ENCODE measurements at regions not wholly inside any gene's neighbourhood (a gene's known extent, or its start where the extent isn't known, plus 50 kb on each side); places are given as distances from the start of the nearest gene placed in this dataset.

GRCh38 chr3:132981719-132982118, 56.5 kb upstream of the TMEM108 start:
- DNase-seq (ENCODE audit: low read depth, low spot score) (no peak), ATAC-seq (no peak)
- no peaks in the 10 kb centered on the region for H3K79me2 ChIP-seq (ENCODE audit: insufficient read depth, low read length)
- CTCF ChIA-PET: no interaction called here
- H3K27me3 ChIP-seq (ENCODE audit: insufficient read depth, low read length): 0 out of 2 replicates have a peak, but pooled peaks cover 11% of the 10 kb centered on the region
- H3K36me3 ChIP-seq (ENCODE audit: control insufficient read depth in 1 of 2, insufficient read depth in 2 of 2, low read length in 2 of 2): no peaks in the 10 kb centered on the region
- BruUV-seq (replicated peaks): no TSS peak
- RAD21 ChIA-PET (ENCODE audit: low non-redundant PET in 1 of 2, low total read pairs in 2 of 2, uncharacterized antibody in 2 of 2, unreplicated experiment in 2 of 2): no interaction called here
- POLR2A ChIA-PET: no interaction called here
- H3K9ac ChIP-seq (ENCODE audit: low read length): no peak overlapping the region
- no peak overlapping the region for H3K4me2 ChIP-seq (ENCODE audit: low read length)
- no peak overlapping the region for H3K27ac ChIP-seq (ENCODE audit: low read depth, low read length)
- intact Hi-C loops (cut with micrococcal nuclease): no loop called here
- no peaks in the 10 kb centered on the region for H3K9me3 ChIP-seq (ENCODE audit: control insufficient read depth in 1 of 2, insufficient read depth in 1 of 2, low read depth in 1 of 2, low read length in 2 of 2)
- H2AFZ ChIP-seq (ENCODE audit: low read depth, low read length, poor library complexity, severe bottlenecking): no peak overlapping the region
- H3K9me2 ChIP-seq (ENCODE audit: insufficient read depth): no peaks in the 10 kb centered on the region; the same call in 1 of the 2 replicates
- no peaks in the 10 kb centered on the region for H3K4me1 ChIP-seq (ENCODE audit: control insufficient read depth in 1 of 2, insufficient read depth in 2 of 2, low read length in 2 of 2)
- TF ChIP-seq EZH2 (IDR thresholded peaks at IDR 0.05) (no peak), CTCF (IDR thresholded peaks at IDR 0.05 in 2 of 3, conservative IDR thresholded peaks at IDR 0.05 in 1 of 3; ENCODE audit: borderline replicate concordance in 1 of 3, insufficient read depth in 1 of 3, low read depth in 2 of 3, low read length in 2 of 3) (0 out of 6 replicates have a peak, but pooled peaks of 1 of the 3 experiments have one; percentile 3)
- no peaks in the 10 kb centered on the region for H4K20me1 ChIP-seq (ENCODE audit: insufficient read depth)
- H3K4me3 ChIP-seq (replicated peaks in 1 of 2; ENCODE audit: low read depth in 1 of 2, low read length in 2 of 2): no peak overlapping the region

GRCh38 chr3:132980102-132980501, 58.1 kb upstream of the TMEM108 start:
- TF ChIP-seq EZH2 (IDR thresholded peaks at IDR 0.05) (no peak), ATF3 (IDR thresholded peaks at IDR 0.05) (no peak), CBX3 (IDR thresholded peaks at IDR 0.05; ENCODE audit: low read depth) (no peak), EGR1 (IDR thresholded peaks at IDR 0.05; ENCODE audit: low read depth) (no peak), SP1 (IDR thresholded peaks at IDR 0.05; ENCODE audit: low read depth) (no peak), POLR2AphosphoS5 (IDR thresholded peaks at IDR 0.05; ENCODE audit: low read depth, low read length) (no peak), YY1 (IDR thresholded peaks at IDR 0.05; ENCODE audit: extremely low read depth, insufficient replicate concordance, low read depth, low read length) (no peak), ZNF274 (IDR thresholded peaks at IDR 0.05; ENCODE audit: low read depth, low read length) (no peak), EZH2phosphoT487 (IDR thresholded peaks at IDR 0.05; ENCODE audit: borderline replicate concordance) (no peak)
- no peak for ATAC-seq
- RAD21 ChIA-PET (ENCODE audit: low non-redundant PET in 1 of 2, low total read pairs in 2 of 2, uncharacterized antibody in 2 of 2, unreplicated experiment in 2 of 2): no interaction called here
- BruUV-seq (replicated peaks): no TSS peak
- Histone ChIP-seq H4K20me1 (ENCODE audit: insufficient read depth) (no peaks in the 10 kb centered on the region; the same call in 1 of the 2 replicates), H3K9me2 (ENCODE audit: insufficient read depth) (no peaks in the 10 kb centered on the region; the same call in 1 of the 2 replicates), H3K36me3 (ENCODE audit: control insufficient read depth in 1 of 2, insufficient read depth in 2 of 2, low read length in 2 of 2) (no peaks in the 10 kb centered on the region), H2AFZ (ENCODE audit: low read depth, low read length, poor library complexity, severe bottlenecking) (no peak overlapping the region), H3K27ac (ENCODE audit: low read depth, low read length) (no peak overlapping the region), H3K4me3 (replicated peaks in 1 of 2; ENCODE audit: low read depth in 1 of 2, low read length in 2 of 2) (no peak overlapping the region), H3K79me2 (ENCODE audit: insufficient read depth, low read length) (no peaks in the 10 kb centered on the region), H3K4me2 (ENCODE audit: low read length) (no peak overlapping the region), H3K4me1 (ENCODE audit: control insufficient read depth in 1 of 2, insufficient read depth in 2 of 2, low read length in 2 of 2) (no peaks in the 10 kb centered on the region), H3K9ac (ENCODE audit: low read length) (no peak overlapping the region), H3K27me3 (ENCODE audit: insufficient read depth, low read length) (peaks cover 8% of the 10 kb centered on the region; the same call in 1 of the 2 replicates), H3K9me3 (ENCODE audit: control insufficient read depth in 1 of 2, insufficient read depth in 1 of 2, low read depth in 1 of 2, low read length in 2 of 2) (no peaks in the 10 kb centered on the region)
- CTCF ChIA-PET: no interaction called here
- DNase-seq (ENCODE audit: low read depth, low spot score): no peak
- intact Hi-C loops (cut with micrococcal nuclease): no loop called here
- POLR2A ChIA-PET: no interaction called here

Measured in HCT116 (cell line).